ENCODE measurements at regions not wholly inside any gene's neighbourhood (a gene's known extent, or its start where the extent isn't known, plus 50 kb on each side); places are given as distances from the start of the nearest gene placed in this dataset.
"Not testable (repeated sequence)": the region's sequence is repeated elsewhere in the genome, so short reads cannot be mapped to it uniquely, and the experiment has no call there.

DNA sequence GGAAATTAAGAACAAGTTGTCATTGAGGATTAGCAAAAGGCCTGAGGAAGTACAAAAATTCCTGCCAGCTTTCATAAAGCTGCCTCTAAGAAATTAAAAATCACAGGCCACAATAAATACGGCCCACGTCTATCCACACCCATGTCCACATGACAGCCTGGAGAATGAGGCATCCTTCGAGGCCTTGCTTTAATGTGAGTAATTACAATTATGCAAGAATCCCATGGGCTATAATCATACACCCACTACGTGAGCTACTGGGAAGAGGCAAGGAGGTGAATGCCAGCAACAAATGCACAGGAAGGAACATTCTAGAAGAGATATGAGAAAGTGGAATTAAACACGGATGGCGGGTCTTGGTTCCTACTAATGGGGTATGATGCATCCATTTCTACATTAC is 65.4 kb upstream of the ZFHX3 start:
- Histone ChIP-seq H3K4me3 (ENCODE audit: low read length) (no peak overlapping the region), H3K27me3 (ENCODE audit: control insufficient read depth, insufficient read depth, low read length) (no peaks in the 10 kb centered on the region), H3K27ac (ENCODE audit: low read depth, low read length) (no peak overlapping the region), H3K4me1 (ENCODE audit: control insufficient read depth, insufficient read depth, low read length) (no peaks in the 10 kb centered on the region), H3K36me3 (ENCODE audit: control insufficient read depth, insufficient read depth, low read length) (no peaks in the 10 kb centered on the region), H3K9ac (ENCODE audit: low read length) (no peak overlapping the region)

DNA sequence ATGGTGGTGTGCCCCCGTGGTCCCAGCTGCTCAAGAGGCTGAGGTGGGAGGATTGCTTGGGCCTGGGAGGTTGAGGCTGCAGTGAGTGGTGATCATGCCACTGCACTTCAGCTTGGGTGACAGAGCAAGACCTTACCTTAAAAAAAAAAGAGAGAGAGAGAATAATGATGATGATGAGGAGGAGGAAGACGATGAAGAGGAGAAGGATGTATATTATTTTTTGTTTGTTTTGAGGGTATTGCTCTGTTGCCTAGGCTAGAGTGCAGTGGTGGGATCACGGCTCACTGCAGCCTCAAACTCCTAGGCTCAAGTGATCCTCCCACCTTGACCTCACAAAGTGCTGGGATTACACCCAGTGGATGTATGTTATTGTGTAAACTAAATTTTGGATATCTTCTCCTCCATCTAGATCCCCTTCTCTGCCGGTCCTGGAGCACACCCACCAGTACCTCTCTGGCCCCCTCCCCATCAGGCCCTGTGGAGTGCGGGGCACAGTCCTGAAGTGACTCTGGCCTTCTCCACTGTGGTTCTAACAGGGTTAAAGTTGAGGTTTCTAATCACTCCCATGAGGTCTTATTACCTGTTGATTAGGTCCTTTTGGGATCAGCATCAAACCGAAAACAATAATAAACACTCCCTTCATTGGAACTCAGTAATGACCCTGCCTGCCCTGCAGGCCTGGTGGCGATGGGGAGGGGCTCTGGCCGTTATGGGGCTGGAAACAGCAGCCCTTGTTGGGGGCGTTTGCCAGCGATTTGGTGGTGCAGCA is 60.5 kb upstream of the ZFHX3 start:
- Histone ChIP-seq H3K9ac (ENCODE audit: low read length) (no peak overlapping the region), H3K27me3 (ENCODE audit: control insufficient read depth, insufficient read depth, low read length) (no peaks in the 10 kb centered on the region), H3K4me3 (ENCODE audit: low read length) (no peak overlapping the region), H3K4me1 (ENCODE audit: control insufficient read depth, insufficient read depth, low read length) (no peaks in the 10 kb centered on the region), H3K36me3 (ENCODE audit: control insufficient read depth, insufficient read depth, low read length) (no peaks in the 10 kb centered on the region), H3K27ac (ENCODE audit: low read depth, low read length) (no peak overlapping the region)

DNA sequence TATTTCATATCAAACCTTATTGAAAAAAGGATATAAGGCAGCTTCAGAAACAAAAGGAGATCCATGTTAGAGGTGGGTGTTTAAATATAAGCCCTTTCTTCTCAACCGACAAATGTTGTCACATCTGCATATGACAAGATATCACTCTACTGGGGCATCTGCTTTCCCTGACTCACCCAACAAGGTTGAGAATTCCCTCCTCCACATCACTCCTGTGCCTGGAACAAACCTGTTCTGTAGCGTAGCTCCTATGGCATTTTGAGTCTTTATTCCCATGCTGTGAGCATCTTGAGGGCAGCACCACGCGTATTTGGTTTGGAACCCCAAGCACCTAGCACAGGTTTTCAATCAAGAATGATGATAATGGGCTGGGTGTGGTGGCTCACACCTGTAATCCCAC is 59.4 kb upstream of the ZFHX3 start:
- Histone ChIP-seq H3K9ac (ENCODE audit: low read length) (no peak overlapping the region), H3K4me1 (ENCODE audit: control insufficient read depth, insufficient read depth, low read length) (no peaks in the 10 kb centered on the region), H3K27me3 (ENCODE audit: control insufficient read depth, insufficient read depth, low read length) (no peaks in the 10 kb centered on the region), H3K36me3 (ENCODE audit: control insufficient read depth, insufficient read depth, low read length) (no peaks in the 10 kb centered on the region), H3K27ac (ENCODE audit: low read depth, low read length) (no peak overlapping the region), H3K4me3 (ENCODE audit: low read length) (no peak overlapping the region)

DNA sequence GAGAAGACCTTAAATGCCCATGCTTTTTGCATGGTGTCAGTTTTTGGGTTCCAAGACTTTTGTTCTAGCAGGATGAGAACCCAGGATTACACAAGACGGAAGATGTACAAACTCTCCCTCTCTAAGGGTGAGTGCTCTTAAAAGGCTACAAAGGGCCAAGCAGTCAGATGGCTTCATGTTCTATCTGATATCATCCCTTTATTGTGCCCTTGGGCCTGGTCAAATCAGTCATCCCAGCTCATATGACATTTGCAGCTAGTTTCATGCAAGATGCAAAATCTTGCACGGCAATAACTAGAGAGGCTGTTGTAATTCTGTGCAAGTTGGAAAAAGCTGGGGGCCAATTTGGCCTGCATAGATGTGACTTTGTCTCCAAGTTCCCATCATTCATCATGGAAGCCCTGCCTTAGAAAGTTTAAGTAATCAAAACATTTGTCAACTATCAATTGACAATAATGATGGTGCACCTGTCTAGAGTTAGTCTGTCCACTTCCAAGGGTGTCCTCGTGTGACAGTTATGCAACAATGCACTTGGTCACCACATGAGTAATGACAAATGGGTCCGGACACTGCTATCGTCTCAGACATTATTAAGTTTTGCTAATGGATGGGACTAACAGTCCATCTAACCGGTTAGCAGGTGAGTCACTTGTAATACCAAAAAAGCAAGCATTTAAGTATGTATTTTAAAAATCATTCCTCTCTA is 58.6 kb upstream of the ZFHX3 start:
- no peaks in the 10 kb centered on the region for H3K27me3 ChIP-seq (ENCODE audit: control insufficient read depth, insufficient read depth, low read length)
- H3K9ac ChIP-seq (ENCODE audit: low read length) = no peak overlapping the region
- H3K4me3 ChIP-seq (ENCODE audit: low read length) = no peak overlapping the region
- no peak overlapping the region for H3K27ac ChIP-seq (ENCODE audit: low read depth, low read length)
- no peaks in the 10 kb centered on the region for H3K36me3 ChIP-seq (ENCODE audit: control insufficient read depth, insufficient read depth, low read length)
- no peaks in the 10 kb centered on the region for H3K4me1 ChIP-seq (ENCODE audit: control insufficient read depth, insufficient read depth, low read length)

DNA sequence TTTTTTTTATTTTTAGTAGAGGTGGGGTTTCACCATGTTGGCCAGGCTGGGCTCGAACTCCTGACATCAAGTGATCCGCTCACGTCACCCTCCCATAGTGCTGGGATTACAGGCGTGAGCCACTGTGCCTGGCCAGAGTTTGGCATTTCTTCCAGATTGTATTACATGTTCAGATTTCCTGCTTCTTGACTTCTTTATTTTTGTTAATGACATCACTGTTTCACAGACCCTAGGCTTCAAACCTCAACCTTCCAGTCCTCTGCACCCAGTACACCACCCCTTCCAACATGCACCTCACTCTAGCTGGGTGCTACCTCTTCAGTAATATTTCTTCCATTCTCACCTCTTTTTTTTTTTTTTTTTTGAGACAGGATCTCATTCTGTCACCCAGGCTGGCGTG is 53.6 kb upstream of the ZFHX3 start:
- Histone ChIP-seq H3K27ac (ENCODE audit: low read depth, low read length) (no peak overlapping the region), H3K27me3 (ENCODE audit: control insufficient read depth, insufficient read depth, low read length) (no peaks in the 10 kb centered on the region), H3K4me3 (ENCODE audit: low read length) (no peak overlapping the region), H3K4me1 (ENCODE audit: control insufficient read depth, insufficient read depth, low read length) (no peaks in the 10 kb centered on the region), H3K36me3 (ENCODE audit: control insufficient read depth, insufficient read depth, low read length) (no peaks in the 10 kb centered on the region), H3K9ac (ENCODE audit: low read length) (no peak overlapping the region)

DNA sequence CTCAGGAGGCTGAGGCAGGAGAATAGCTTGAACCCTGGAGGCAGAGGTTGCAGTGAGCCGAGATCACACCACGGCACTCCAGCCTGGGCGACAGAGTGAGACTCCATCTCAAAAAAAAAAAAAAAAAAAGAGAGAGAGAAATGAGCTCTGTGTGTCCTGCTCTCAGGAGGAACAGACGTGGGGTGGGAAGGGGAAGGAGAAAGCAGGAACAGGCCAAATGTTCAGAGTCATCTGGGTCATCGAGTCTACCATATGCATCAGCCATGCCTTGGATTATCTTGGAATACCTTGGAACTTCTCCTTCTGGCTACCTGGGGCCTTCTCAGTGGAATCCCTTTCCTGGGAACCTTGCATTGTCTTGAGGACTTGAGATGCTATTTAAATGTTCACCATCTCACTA is 51.7 kb upstream of the ZFHX3 start:
- not testable (repeated sequence) for H3K4me3 ChIP-seq (ENCODE audit: low read length); H3K27ac ChIP-seq (ENCODE audit: low read depth, low read length); H3K4me1 ChIP-seq (ENCODE audit: control insufficient read depth, insufficient read depth, low read length); H3K36me3 ChIP-seq (ENCODE audit: control insufficient read depth, insufficient read depth, low read length); H3K9ac ChIP-seq (ENCODE audit: low read length); H3K27me3 ChIP-seq (ENCODE audit: control insufficient read depth, insufficient read depth, low read length)
